ENCODE measurements at regions not wholly inside any gene's neighbourhood (a gene's known extent, or its start where the extent isn't known, plus 50 kb on each side); places are given as distances from the start of the nearest gene placed in this dataset.

DNA sequence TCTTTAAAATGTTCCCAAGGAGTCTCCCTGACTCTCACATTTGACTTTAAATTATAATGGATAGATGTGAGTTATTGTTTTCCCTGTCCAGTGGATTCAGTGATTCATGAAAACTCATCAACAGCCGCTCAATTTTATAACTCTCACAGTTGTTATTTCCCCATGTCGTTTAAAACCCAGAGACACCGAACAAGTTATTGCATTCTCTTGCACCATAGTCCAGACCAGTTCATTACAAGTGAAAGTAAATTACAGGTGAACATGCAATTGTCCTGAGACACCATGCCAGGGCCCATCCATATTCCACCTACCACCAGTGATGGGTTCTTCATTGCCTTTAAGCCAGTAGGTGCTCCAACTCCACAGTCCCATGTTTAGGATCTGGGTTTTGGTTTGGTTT, 85.7 kb upstream of the CMKLR1 start:
- ChIA-PET CTCF (ENCODE audit: low intra/inter-chr PET ratio, low total read pairs) (no interaction called here), POLR2A (no interaction called here)
- no peak overlapping the region for H3K9ac ChIP-seq (ENCODE audit: insufficient read depth, low read depth, low read length)
- intact Hi-C loops (cut with micrococcal nuclease; ENCODE audit: unreplicated experiment): no loop called here
- no peaks in the 10 kb centered on the region for H3K36me3 ChIP-seq (replicated peaks in 1 of 2; ENCODE audit: control insufficient read depth in 1 of 2, insufficient read depth in 2 of 2, low read length in 2 of 2)
- no peak for FAIRE-seq
- H3K4me3 ChIP-seq (replicated peaks in 1 of 3; ENCODE audit: insufficient read depth in 1 of 3, low read depth in 2 of 3, low read length in 3 of 3): no peak overlapping the region
- no peak for TF ChIP-seq BRD4 (CRISPR knock-in tag; IDR thresholded peaks at IDR 0.05)
- no peaks in the 10 kb centered on the region for H3K9me3 ChIP-seq (ENCODE audit: low read length)
- no peaks in the 10 kb centered on the region for H4K20me1 ChIP-seq (ENCODE audit: insufficient read depth, low read length)
- DNase-seq (ENCODE audit: low spot score): no peak
- in situ Hi-C loops (cut with HindIII; ENCODE audit: extremely low pct_ligation_motif_present, low pct_unique_long_range_greater_than_20kb): no loop called here
- 0 out of 5 replicates have a peak, but pooled peaks cover 0 to 13% of the 10 kb centered on the region in 2 experiments for H3K27me3 ChIP-seq (ENCODE audit: control insufficient read depth in 1 of 2, insufficient read depth in 2 of 2, low read length in 2 of 2)
- H3K79me2 ChIP-seq (ENCODE audit: insufficient read depth, low read length): no peaks in the 10 kb centered on the region
- BruUV-seq (replicated peaks): no TSS peak
- H3K27ac ChIP-seq (ENCODE audit: extremely low read length, insufficient read depth, low read length): no peak overlapping the region
- 8% methylated on average over 3 of the region's 3 CpGs for WGBS (ENCODE audit: low lambda C conversion rate)
- H3K4me2 ChIP-seq (ENCODE audit: low read depth, low read length): no peak overlapping the region
- no peak for ATAC-seq
- H3K4me1 ChIP-seq (ENCODE audit: insufficient read depth, low read length): no peaks in the 10 kb centered on the region
- H2AFZ ChIP-seq (ENCODE audit: low read length): no peak overlapping the region

DNA sequence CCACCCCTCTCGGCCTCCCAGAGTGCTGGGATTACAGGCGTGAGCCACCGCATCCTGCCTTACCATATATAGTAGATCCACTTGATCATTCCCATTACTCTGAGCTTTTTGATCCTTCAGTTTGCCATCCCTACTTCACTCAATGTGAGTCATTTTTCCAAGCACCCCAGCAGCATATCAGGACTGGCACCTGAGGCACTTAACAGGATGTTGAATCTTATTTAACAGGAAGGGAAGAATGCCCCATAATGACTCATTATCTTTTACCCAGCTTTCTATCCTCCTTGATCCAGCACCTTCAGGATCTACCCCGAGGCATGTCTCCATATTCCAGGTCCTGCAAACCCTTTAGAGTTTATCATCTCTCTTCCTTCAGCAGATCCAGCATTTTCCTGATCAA, 84.9 kb upstream of the CMKLR1 start:
- H3K36me3 ChIP-seq (replicated peaks in 1 of 2; ENCODE audit: control insufficient read depth in 1 of 2, insufficient read depth in 2 of 2, low read length in 2 of 2): no peaks in the 10 kb centered on the region
- intact Hi-C loops (cut with micrococcal nuclease; ENCODE audit: unreplicated experiment) (no loop called here), in situ Hi-C loops (cut with HindIII; ENCODE audit: extremely low pct_ligation_motif_present, low pct_unique_long_range_greater_than_20kb) (no loop called here)
- no peaks in the 10 kb centered on the region for H4K20me1 ChIP-seq (ENCODE audit: insufficient read depth, low read length)
- H3K9ac ChIP-seq (ENCODE audit: insufficient read depth, low read depth, low read length): no peak overlapping the region
- H3K27me3 ChIP-seq (ENCODE audit: control insufficient read depth in 1 of 2, insufficient read depth in 2 of 2, low read length in 2 of 2): 0 out of 5 replicates have a peak, but pooled peaks cover 0 to 12% of the 10 kb centered on the region in 2 experiments
- FAIRE-seq (no peak), ATAC-seq (no peak), DNase-seq (ENCODE audit: low spot score) (no peak)
- H3K79me2 ChIP-seq (ENCODE audit: insufficient read depth, low read length): no peaks in the 10 kb centered on the region
- no peak overlapping the region for H2AFZ ChIP-seq (ENCODE audit: low read length)
- no peak for TF ChIP-seq ZMAT3 (CRISPR knock-in tag; conservative IDR thresholded peaks at IDR 0.05)
- no peak for TF ChIP-seq GLI4 (CRISPR knock-in tag; IDR thresholded peaks at IDR 0.05; ENCODE audit: borderline replicate concordance)
- H3K4me2 ChIP-seq (ENCODE audit: low read depth, low read length): no peak overlapping the region
- CTCF ChIA-PET (ENCODE audit: low intra/inter-chr PET ratio, low total read pairs): no interaction called here
- BruUV-seq (replicated peaks): no TSS peak
- H3K4me1 ChIP-seq (ENCODE audit: insufficient read depth, low read length): no peaks in the 10 kb centered on the region
- H3K9me3 ChIP-seq (ENCODE audit: low read length): no peaks in the 10 kb centered on the region
- POLR2A ChIA-PET: no interaction called here
- WGBS (ENCODE audit: low lambda C conversion rate): 40% methylated on average over 4 of the region's 4 CpGs
- H3K27ac ChIP-seq (ENCODE audit: extremely low read length, insufficient read depth, low read length): no peak overlapping the region
- H3K4me3 ChIP-seq (replicated peaks in 1 of 3; ENCODE audit: insufficient read depth in 1 of 3, low read depth in 2 of 3, low read length in 3 of 3): no peak overlapping the region

DNA sequence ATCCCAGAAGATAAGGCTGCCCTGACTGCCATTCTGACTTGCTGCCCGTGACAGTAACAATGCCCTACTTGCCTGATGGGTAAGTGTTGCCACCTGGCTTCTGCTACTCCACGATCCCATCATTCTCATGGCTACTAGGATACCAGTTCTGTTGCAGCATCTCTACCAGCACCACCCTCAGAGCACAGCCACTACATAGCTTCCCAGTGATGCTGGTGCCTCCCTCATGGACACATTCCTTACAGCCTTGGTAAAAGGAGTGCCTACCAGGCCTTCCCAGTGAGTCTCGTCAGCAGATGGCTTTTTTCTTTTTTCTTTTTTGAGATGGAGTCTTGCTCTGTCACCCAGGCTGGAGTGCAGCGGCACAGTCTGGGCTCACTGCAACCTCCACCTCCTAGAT, 84.4 kb upstream of the CMKLR1 start:
- Histone ChIP-seq H3K4me2 (ENCODE audit: low read depth, low read length) (no peak overlapping the region), H4K20me1 (ENCODE audit: insufficient read depth, low read length) (no peaks in the 10 kb centered on the region), H3K27me3 (ENCODE audit: control insufficient read depth in 1 of 2, insufficient read depth in 2 of 2, low read length in 2 of 2) (0 out of 5 replicates have a peak, but pooled peaks cover 0 to 10% of the 10 kb centered on the region in 2 experiments), H3K9me3 (ENCODE audit: low read length) (no peaks in the 10 kb centered on the region), H3K27ac (ENCODE audit: extremely low read length, insufficient read depth, low read length) (no peak overlapping the region), H2AFZ (ENCODE audit: low read length) (no peak overlapping the region), H3K36me3 (replicated peaks in 1 of 2; ENCODE audit: control insufficient read depth in 1 of 2, insufficient read depth in 2 of 2, low read length in 2 of 2) (no peaks in the 10 kb centered on the region), H3K9ac (ENCODE audit: insufficient read depth, low read depth, low read length) (no peak overlapping the region), H3K4me3 (replicated peaks in 1 of 3; ENCODE audit: insufficient read depth in 1 of 3, low read depth in 2 of 3, low read length in 3 of 3) (no peak overlapping the region), H3K4me1 (ENCODE audit: insufficient read depth, low read length) (no peaks in the 10 kb centered on the region), H3K79me2 (ENCODE audit: insufficient read depth, low read length) (no peaks in the 10 kb centered on the region)
- ChIA-PET POLR2A (no interaction called here), CTCF (ENCODE audit: low intra/inter-chr PET ratio, low total read pairs) (no interaction called here)
- DNase-seq (ENCODE audit: low spot score) (no peak), FAIRE-seq (no peak), ATAC-seq (no peak)
- in situ Hi-C loops (cut with HindIII; ENCODE audit: extremely low pct_ligation_motif_present, low pct_unique_long_range_greater_than_20kb) (no loop called here), intact Hi-C loops (cut with micrococcal nuclease; ENCODE audit: unreplicated experiment) (no loop called here)
- 0% methylated on average over 4 of the region's 4 CpGs for WGBS (ENCODE audit: low lambda C conversion rate)
- no TSS peak for BruUV-seq (replicated peaks)
- no peak for TF ChIP-seq ZNF644 (CRISPR knock-in tag; IDR thresholded peaks at IDR 0.05; ENCODE audit: low read depth)
- TF ChIP-seq ATAD3A (CRISPR knock-in tag; IDR thresholded peaks at IDR 0.05): no peak
- no peak for TF ChIP-seq ZNF709 (CRISPR knock-in tag; IDR thresholded peaks at IDR 0.05)
- no peak for TF ChIP-seq HNRNPL (IDR thresholded peaks at IDR 0.05; ENCODE audit: low read depth, low read length)
- TF ChIP-seq, protein P1, sequence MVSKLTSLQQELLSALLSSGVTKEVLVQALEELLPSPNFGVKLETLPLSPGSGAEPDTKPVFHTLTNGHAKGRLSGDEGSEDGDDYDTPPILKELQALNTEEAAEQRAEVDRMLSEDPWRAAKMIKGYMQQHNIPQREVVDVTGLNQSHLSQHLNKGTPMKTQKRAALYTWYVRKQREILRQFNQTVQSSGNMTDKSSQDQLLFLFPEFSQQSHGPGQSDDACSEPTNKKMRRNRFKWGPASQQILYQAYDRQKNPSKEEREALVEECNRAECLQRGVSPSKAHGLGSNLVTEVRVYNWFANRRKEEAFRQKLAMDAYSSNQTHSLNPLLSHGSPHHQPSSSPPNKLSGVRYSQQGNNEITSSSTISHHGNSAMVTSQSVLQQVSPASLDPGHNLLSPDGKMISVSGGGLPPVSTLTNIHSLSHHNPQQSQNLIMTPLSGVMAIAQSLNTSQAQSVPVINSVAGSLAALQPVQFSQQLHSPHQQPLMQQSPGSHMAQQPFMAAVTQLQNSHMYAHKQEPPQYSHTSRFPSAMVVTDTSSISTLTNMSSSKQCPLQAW (CRISPR knock-in tag; IDR thresholded peaks at IDR 0.05): no peak
- no peak for TF ChIP-seq ZKSCAN8 (CRISPR knock-in tag; IDR thresholded peaks at IDR 0.05; ENCODE audit: borderline replicate concordance)
- TF ChIP-seq, protein P2, sequence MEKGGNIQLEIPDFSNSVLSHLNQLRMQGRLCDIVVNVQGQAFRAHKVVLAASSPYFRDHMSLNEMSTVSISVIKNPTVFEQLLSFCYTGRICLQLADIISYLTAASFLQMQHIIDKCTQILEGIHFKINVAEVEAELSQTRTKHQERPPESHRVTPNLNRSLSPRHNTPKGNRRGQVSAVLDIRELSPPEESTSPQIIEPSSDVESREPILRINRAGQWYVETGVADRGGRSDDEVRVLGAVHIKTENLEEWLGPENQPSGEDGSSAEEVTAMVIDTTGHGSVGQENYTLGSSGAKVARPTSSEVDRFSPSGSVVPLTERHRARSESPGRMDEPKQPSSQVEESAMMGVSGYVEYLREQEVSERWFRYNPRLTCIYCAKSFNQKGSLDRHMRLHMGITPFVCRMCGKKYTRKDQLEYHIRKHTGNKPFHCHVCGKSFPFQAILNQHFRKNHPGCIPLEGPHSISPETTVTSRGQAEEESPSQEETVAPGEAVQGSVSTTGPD (CRISPR knock-in tag; IDR thresholded peaks at IDR 0.05): no peak
